ENCODE measurements at regions not wholly inside any gene's neighbourhood (a gene's known extent, or its start where the extent isn't known, plus 50 kb on each side); places are given as distances from the start of the nearest gene placed in this dataset.

DNA sequence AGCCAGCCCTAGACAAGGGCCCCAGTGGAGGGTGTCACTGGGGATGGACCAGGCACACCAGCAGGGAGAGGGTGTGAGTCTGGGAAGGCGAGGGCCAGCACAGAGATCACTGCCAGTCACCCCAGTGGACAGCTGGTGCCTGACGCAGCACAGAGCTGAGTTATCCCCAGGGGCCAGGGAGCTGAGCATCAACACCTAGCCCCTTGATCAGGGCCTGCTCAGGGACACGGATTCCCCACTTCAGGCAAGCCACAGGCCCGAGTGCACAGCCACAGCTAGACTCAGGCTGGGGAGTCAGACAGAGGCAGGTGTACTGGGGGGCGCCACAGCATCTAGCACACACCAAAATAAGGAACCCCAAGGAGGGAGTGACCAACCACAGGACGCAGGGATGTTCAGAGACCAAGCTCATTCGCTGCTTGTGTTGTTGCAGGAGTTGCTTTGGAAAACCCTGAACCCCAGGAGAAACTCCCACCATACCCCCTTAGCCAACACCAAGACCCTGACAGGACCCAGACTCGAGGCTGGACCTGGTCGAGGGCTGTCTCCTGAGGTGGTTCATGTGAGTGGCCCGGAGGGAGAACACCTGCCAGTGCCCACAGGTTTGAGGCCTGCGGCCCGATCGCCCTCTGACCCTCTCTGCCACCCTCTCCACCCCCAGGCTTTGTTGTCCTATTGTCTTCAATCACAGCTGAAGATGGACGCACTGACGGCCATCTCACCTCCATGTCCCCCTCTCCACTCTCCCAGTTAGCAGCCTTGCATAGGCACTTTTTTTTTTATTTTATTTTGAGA is 146.8 kb downstream of the TPRA1 start:
- no peak for TF ChIP-seq POLR2A (IDR thresholded peaks at IDR 0.05; ENCODE audit: low read depth, low read length)
- TF ChIP-seq POLR2AphosphoS5 (IDR thresholded peaks at IDR 0.05; ENCODE audit: low read depth, low read length): no peak
- no peak for TF ChIP-seq TAF1 (IDR thresholded peaks at IDR 0.05; ENCODE audit: borderline replicate concordance, low read depth, low read length)
